Caco-2 (cell line): ENCODE measurements at regions not wholly inside any gene's neighbourhood (a gene's known extent, or its start where the extent isn't known, plus 50 kb on each side); places are given as distances from the start of the nearest gene placed in this dataset.

ENCODE experiments used
- BruUV-seq: library from RNA; stranded (reverse); fragments of 400-500 nt; replicated peaks from 2 replicates; lab custom pipeline; 2021; lab: Mats Ljungman, UMichigan
- CTCF ChIA-PET: fragments of 300-600 bp; sonication (Branson Sonifier 250); formaldehyde crosslinking; loops from one replicate; lab custom pipeline; 2022; ENCODE audit warnings: antibody characterized with exemption; lab: Charles Lee
- POLR2A ChIA-PET: fragments of 300-600 bp; sonication (Branson Sonifier 250); formaldehyde crosslinking; loops from one replicate; lab custom pipeline; 2022; ENCODE audit warnings: antibody characterized with exemption; lab: Charles Lee
- DNase-seq, 2 experiments: peaks; one replicate each; pipeline versions ENCODE4 v3.0.0 to v3.0.0-alpha.2; 2020 to 2022
- H3K27me3 ChIP-seq: replicated peaks from 2 replicates; pipeline ENCODE4 v1.6.0; 2011; ENCODE audit warnings: low read length; ENCODE audit not compliant: control insufficient read depth, insufficient read depth
- H3K36me3 ChIP-seq: 2 replicates; pipeline ENCODE4 v1.5.1; 2011; ENCODE audit warnings: low read length; ENCODE audit not compliant: control insufficient read depth, insufficient read depth
- H3K4me1 ChIP-seq: fragments of 250-450 bp; sonication (Bioruptor Pico); 2 replicates; pipeline ENCODE4 v1.5.1; 2020; ENCODE audit warnings: mild to moderate bottlenecking
- H3K4me3 ChIP-seq: 2 replicates; pipeline ENCODE4 v1.5.1; 2011; ENCODE audit warnings: low read depth, mild to moderate bottlenecking, control low read depth, low read length
- H3K9me3 ChIP-seq: fragments of 250-450 bp; sonication (Bioruptor Pico); 2 replicates; pipeline ENCODE4 v1.5.1; 2020; ENCODE audit warnings: mild to moderate bottlenecking, moderate library complexity
- H3K27ac Mint-ChIP-seq: one replicate; pipeline ENCODE4 v1.8.0; 2022; ENCODE audit warnings: mixed read lengths; ENCODE audit not compliant: unreplicated experiment
- H3K27me3 Mint-ChIP-seq: one replicate; pipeline ENCODE4 v1.8.0; 2022; ENCODE audit warnings: mixed read lengths; ENCODE audit not compliant: insufficient read depth, unreplicated experiment
- H3K36me3 Mint-ChIP-seq: one replicate; pipeline ENCODE4 v1.8.0; 2022; ENCODE audit warnings: mild to moderate bottlenecking, mixed read lengths; ENCODE audit not compliant: insufficient read depth, unreplicated experiment
- H3K4me1 Mint-ChIP-seq: one replicate; pipeline ENCODE4 v1.8.0; 2022; ENCODE audit warnings: low read depth, mixed read lengths; ENCODE audit not compliant: unreplicated experiment
- H3K4me3 Mint-ChIP-seq: one replicate; pipeline ENCODE4 v1.8.0; 2022; ENCODE audit warnings: mild to moderate bottlenecking, moderate library complexity, mixed read lengths; ENCODE audit not compliant: unreplicated experiment
- H3K9me3 Mint-ChIP-seq: one replicate; pipeline ENCODE4 v1.8.0; 2022; ENCODE audit warnings: mixed read lengths; ENCODE audit not compliant: unreplicated experiment
- CTCF ChIP-seq, 2 experiments: fragments of 200-600 bp in 1 of 2; IDR thresholded peaks; 1 replicate in 1 of 2; 2 replicates in 1 of 2; pipeline versions ENCODE4 v1.5.1 to v1.8.0; 2011 to 2022; ENCODE audit warnings: antibody characterized with exemption in 1 of 2, control low read depth in 1 of 2, inconsistent platforms in 1 of 2, low read depth in 1 of 2, low read length in 1 of 2, mild to moderate bottlenecking in 1 of 2, moderate library complexity in 1 of 2; ENCODE audit not compliant: insufficient read depth in 1 of 2, severe bottlenecking in 1 of 2, unreplicated experiment in 1 of 2
- intact Hi-C: fragments of 100-400 bp; cut with micrococcal nuclease; formaldehyde crosslinking; loops from one replicate; pipeline ENCODE4 v1.10.0; 2022; ENCODE audit not compliant: unreplicated experiment

DNA sequence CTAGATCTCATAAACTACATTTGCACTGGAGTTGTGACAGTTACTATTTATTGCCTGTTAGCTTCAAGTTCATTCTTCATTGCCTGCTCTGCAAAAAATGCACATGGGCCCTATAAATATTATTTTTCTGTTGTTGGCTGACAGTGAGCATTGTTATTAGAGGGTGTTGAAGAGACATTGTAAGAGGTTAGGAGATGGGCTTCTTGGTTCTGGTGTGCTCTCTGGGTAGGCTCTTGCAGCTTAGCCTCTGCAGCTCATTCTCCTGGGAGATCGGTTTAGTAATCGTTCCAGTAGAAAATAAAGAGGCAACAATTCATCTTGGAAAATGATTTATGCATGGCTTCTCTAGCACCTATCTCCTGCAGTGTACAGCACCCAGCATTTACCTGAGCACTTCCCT, 113.8 kb upstream of the SCN7A start:
- no peaks in the 10 kb centered on the region for H3K27me3 Mint-ChIP-seq
- H3K27ac Mint-ChIP-seq: no peak overlapping the region
- H3K36me3 Mint-ChIP-seq: no peaks in the 10 kb centered on the region
- peaks cover 17% of the 10 kb centered on the region for H3K9me3 Mint-ChIP-seq
- ChIA-PET POLR2A (no interaction called here), CTCF (no interaction called here)
- TF ChIP-seq CTCF (IDR thresholded peaks at IDR 0.05; ENCODE audit: insufficient read depth in 1 of 2, low read depth in 1 of 2, low read length in 1 of 2, severe bottlenecking in 1 of 2, unreplicated experiment in 1 of 2): no peak
- no peak overlapping the region for H3K4me3 ChIP-seq
- H3K9me3 ChIP-seq: no peaks in the 10 kb centered on the region; the same call in 1 of the 2 replicates
- DNase-seq: no peak
- H3K36me3 ChIP-seq: no peaks in the 10 kb centered on the region
- no peaks in the 10 kb centered on the region for H3K4me1 Mint-ChIP-seq
- no peak overlapping the region for H3K4me3 Mint-ChIP-seq
- no peaks in the 10 kb centered on the region for H3K4me1 ChIP-seq
- H3K27me3 ChIP-seq: no peaks in the 10 kb centered on the region
- intact Hi-C loops: no loop called here
- no TSS peak for BruUV-seq

DNA sequence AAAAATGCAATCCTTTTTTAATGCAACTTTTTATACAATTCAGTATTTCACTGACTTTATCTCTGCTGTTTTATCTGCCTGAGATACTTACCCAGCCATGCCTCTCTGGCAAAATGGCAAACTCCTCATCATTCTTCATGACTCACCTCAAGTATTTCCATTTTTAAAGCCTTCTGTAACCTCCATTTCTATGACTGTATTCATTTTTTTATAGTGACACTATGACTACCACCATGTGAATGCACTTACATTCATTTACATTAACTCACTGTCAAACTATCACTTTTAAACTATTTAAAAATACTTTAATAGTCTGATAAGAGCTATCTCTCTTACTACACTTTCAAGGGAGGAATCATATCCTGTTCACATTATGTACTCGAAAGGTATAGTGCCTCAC, 99.4 kb upstream of the SCN7A start:
- BruUV-seq: no TSS peak
- CTCF ChIA-PET: no interaction called here
- POLR2A ChIA-PET: no interaction called here

DNA sequence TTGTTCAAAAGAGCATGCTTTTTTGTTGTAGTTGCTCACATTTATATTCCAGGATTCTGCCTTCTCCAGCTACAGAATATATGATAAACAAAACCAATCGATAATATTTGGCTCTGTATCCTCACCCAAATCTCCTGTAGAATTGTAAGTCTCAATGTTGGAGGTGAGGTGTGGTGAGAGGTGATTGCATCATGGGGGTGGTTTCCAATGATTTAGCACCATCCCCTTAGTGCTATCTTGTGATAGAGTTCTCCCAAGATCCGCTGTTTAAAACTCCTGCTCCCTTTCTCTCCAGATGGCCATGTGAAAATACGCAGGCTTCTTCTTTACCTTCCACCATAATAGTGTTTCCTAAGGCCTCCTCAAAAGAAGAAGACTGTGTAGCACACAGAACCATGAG, 98.7 kb upstream of the SCN7A start:
- Mint-ChIP-seq H3K27me3 (no peaks in the 10 kb centered on the region), H3K4me1 (no peaks in the 10 kb centered on the region), H3K36me3 (no peaks in the 10 kb centered on the region), H3K27ac (no peak overlapping the region), H3K9me3 (peaks cover 34% of the 10 kb centered on the region), H3K4me3 (no peak overlapping the region)
- CTCF ChIA-PET: no interaction called here
- intact Hi-C loops: no loop called here
- DNase-seq: no peak
- Histone ChIP-seq H3K4me1 (no peaks in the 10 kb centered on the region), H3K27me3 (no peaks in the 10 kb centered on the region), H3K9me3 (peaks cover 6% of the 10 kb centered on the region; the same call in 1 of the 2 replicates), H3K4me3 (no peak overlapping the region), H3K36me3 (no peaks in the 10 kb centered on the region)
- no peak for TF ChIP-seq CTCF (IDR thresholded peaks at IDR 0.05; ENCODE audit: insufficient read depth in 1 of 2, low read depth in 1 of 2, low read length in 1 of 2, severe bottlenecking in 1 of 2, unreplicated experiment in 1 of 2)
- no TSS peak for BruUV-seq
- POLR2A ChIA-PET: no interaction called here

More for the DNA sequence above, 99.4 kb upstream of the SCN7A start:
- no peak overlapping the region for H3K27ac Mint-ChIP-seq
- Histone ChIP-seq H3K4me1 (no peaks in the 10 kb centered on the region), H3K9me3 (peaks cover 9% of the 10 kb centered on the region; the same call in 1 of the 2 replicates), H3K4me3 (no peak overlapping the region), H3K36me3 (no peaks in the 10 kb centered on the region), H3K27me3 (no peaks in the 10 kb centered on the region)
- no peaks in the 10 kb centered on the region for H3K36me3 Mint-ChIP-seq
- intact Hi-C loops: no loop called here
- no peaks in the 10 kb centered on the region for H3K4me1 Mint-ChIP-seq
- no peak for DNase-seq
- TF ChIP-seq CTCF (IDR thresholded peaks at IDR 0.05; ENCODE audit: insufficient read depth in 1 of 2, low read depth in 1 of 2, low read length in 1 of 2, severe bottlenecking in 1 of 2, unreplicated experiment in 1 of 2): no peak
- no peaks in the 10 kb centered on the region for H3K27me3 Mint-ChIP-seq
- peaks cover 34% of the 10 kb centered on the region for H3K9me3 Mint-ChIP-seq
- H3K4me3 Mint-ChIP-seq: no peak overlapping the region
